A673 (cell line): ENCODE measurements at regions not wholly inside any gene's neighbourhood (a gene's known extent, or its start where the extent isn't known, plus 50 kb on each side); places are given as distances from the start of the nearest gene placed in this dataset.

Experiments
- BruUV-seq: library from RNA; stranded (reverse); fragments of 400-500 nt; replicated peaks from 2 replicates; lab custom pipeline; 2021; lab: Mats Ljungman, UMichigan
- CTCF ChIA-PET: fragments of 300-600 bp; sonication (Branson Sonifier 250); formaldehyde crosslinking; loops from one replicate; lab custom pipeline; 2022; ENCODE audit warnings: antibody characterized with exemption; lab: Charles Lee
- POLR2A ChIA-PET: fragments of 300-600 bp; sonication (Branson Sonifier 250); formaldehyde crosslinking; loops from one replicate; lab custom pipeline; 2022; ENCODE audit warnings: antibody characterized with exemption; ENCODE audit not compliant: low non-redundant PET; lab: Charles Lee
- DNase-seq: peaks from one replicate; pipeline ENCODE4 v3.0.0-alpha.2; 2015; ENCODE audit warnings: low spot score
- H3K27ac ChIP-seq: fragments of 200-600 bp; sonication (generic); 2 replicates; pipeline ENCODE4 v1.5.1; 2016; ENCODE audit warnings: mixed run types, low read depth, mild to moderate bottlenecking, mixed read lengths, antibody characterized with exemption, low read length; ENCODE audit not compliant: poor library complexity, severe bottlenecking
- H3K27me3 ChIP-seq: fragments of 200-600 bp; sonication (generic); replicated peaks from 2 replicates; pipeline ENCODE4 v1.6.1; 2017; ENCODE audit warnings: mixed run types, low read depth, mild to moderate bottlenecking, mixed read lengths, antibody characterized with exemption, low read length; ENCODE audit not compliant: insufficient read depth, poor library complexity
- H3K36me3 ChIP-seq: fragments of 200-600 bp; sonication (generic); 2 replicates; pipeline ENCODE4 v1.6.1; 2016; ENCODE audit warnings: mixed run types, mild to moderate bottlenecking, mixed read lengths, antibody characterized with exemption, low read length; ENCODE audit not compliant: insufficient read depth, poor library complexity, severe bottlenecking
- H3K4me1 ChIP-seq: fragments of 200-600 bp; sonication (generic); 2 replicates; pipeline ENCODE4 v1.6.1; 2017; ENCODE audit warnings: mixed run types, mild to moderate bottlenecking, mixed read lengths, antibody characterized with exemption, low read length; ENCODE audit not compliant: insufficient read depth, poor library complexity, severe bottlenecking
- H3K4me3 ChIP-seq: fragments of 200-600 bp; sonication (generic); 2 replicates; pipeline ENCODE4 v1.5.1; 2016; ENCODE audit warnings: low read depth, mixed run types, mild to moderate bottlenecking, mixed read lengths, low read length; ENCODE audit not compliant: poor library complexity, severe bottlenecking
- H3K9me3 ChIP-seq: fragments of 200-600 bp; sonication (generic); 2 replicates; pipeline ENCODE4 v1.6.1; 2016; ENCODE audit warnings: mixed run types, low read depth, mild to moderate bottlenecking, mixed read lengths, antibody characterized with exemption, low read length; ENCODE audit not compliant: poor library complexity, severe bottlenecking
- EZH2 ChIP-seq: fragments of 200-600 bp; sonication (generic); IDR thresholded peaks from 2 replicates; pipeline ENCODE4 v1.6.1; 2017; ENCODE audit warnings: borderline replicate concordance, low read depth, mild to moderate bottlenecking, mixed read lengths, antibody characterized with exemption, low read length; ENCODE audit not compliant: poor library complexity, severe bottlenecking
- intact Hi-C: fragments of 100-400 bp; cut with micrococcal nuclease; formaldehyde crosslinking; loops from one replicate; pipeline ENCODE4 v1.10.0; 2022; ENCODE audit not compliant: unreplicated experiment
- TF ChIP-seq, protein P1 (sequence below): fragments of 300-800, 200-600 bp; sonication (generic); conservative IDR thresholded peaks from 2 replicates; pipeline ENCODE4 v1.5.1; 2017; ENCODE audit warnings: low read depth, mild to moderate bottlenecking, antibody characterized with exemption, low read length, moderate library complexity, mixed read lengths

GRCh38 chr3:31189330-31189729 is 294.9 kb upstream of the GADL1 start:
- no peaks in the 10 kb centered on the region for H3K4me1 ChIP-seq
- no peak for DNase-seq
- no peak overlapping the region for H3K4me3 ChIP-seq
- no peaks in the 10 kb centered on the region for H3K27me3 ChIP-seq
- BruUV-seq = no TSS peak
- H3K27ac ChIP-seq = no peak overlapping the region
- intact Hi-C loops = no loop called here
- TF ChIP-seq, protein P1, sequence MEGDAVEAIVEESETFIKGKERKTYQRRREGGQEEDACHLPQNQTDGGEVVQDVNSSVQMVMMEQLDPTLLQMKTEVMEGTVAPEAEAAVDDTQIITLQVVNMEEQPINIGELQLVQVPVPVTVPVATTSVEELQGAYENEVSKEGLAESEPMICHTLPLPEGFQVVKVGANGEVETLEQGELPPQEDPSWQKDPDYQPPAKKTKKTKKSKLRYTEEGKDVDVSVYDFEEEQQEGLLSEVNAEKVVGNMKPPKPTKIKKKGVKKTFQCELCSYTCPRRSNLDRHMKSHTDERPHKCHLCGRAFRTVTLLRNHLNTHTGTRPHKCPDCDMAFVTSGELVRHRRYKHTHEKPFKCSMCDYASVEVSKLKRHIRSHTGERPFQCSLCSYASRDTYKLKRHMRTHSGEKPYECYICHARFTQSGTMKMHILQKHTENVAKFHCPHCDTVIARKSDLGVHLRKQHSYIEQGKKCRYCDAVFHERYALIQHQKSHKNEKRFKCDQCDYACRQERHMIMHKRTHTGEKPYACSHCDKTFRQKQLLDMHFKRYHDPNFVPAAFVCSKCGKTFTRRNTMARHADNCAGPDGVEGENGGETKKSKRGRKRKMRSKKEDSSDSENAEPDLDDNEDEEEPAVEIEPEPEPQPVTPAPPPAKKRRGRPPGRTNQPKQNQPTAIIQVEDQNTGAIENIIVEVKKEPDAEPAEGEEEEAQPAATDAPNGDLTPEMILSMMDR = no peak
- TF ChIP-seq EZH2 = no peak
- ChIA-PET POLR2A (no interaction called here), CTCF (no interaction called here)
- H3K9me3 ChIP-seq = no peaks in the 10 kb centered on the region
- H3K36me3 ChIP-seq = no peaks in the 10 kb centered on the region

DNA sequence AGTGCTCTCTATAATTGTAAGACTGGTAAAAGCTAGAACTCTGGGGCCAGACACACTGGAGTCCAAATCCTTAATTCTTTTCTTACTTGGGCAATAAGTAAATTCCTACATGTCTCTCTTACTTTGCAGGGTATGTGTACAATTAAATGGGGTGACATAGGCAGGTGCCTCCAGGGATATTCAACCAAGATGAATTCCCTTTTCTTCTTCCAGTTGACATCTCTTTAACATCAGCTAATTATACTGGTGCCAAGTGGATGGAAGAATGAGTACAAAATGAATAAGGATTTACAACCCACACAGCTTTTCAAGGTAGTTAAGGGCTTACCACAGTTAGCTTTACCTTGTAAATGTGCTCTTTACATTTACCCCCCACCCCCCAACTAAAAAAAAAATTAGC is 295.5 kb upstream of the GADL1 start:
- no TSS peak for BruUV-seq
- H3K27ac ChIP-seq = no peak overlapping the region
- no peaks in the 10 kb centered on the region for H3K4me1 ChIP-seq
- POLR2A ChIA-PET = no interaction called here
- no peaks in the 10 kb centered on the region for H3K27me3 ChIP-seq
- CTCF ChIA-PET = no interaction called here
- TF ChIP-seq, protein P1 = no peak
- no peak for TF ChIP-seq EZH2
- intact Hi-C loops = no loop called here
- no peak for DNase-seq
- no peak overlapping the region for H3K4me3 ChIP-seq
- H3K9me3 ChIP-seq = no peaks in the 10 kb centered on the region
- no peaks in the 10 kb centered on the region for H3K36me3 ChIP-seq

GRCh38 chr3:31191354-31191753 is 296.9 kb upstream of the GADL1 start:
- no peak for DNase-seq
- no peaks in the 10 kb centered on the region for H3K36me3 ChIP-seq
- TF ChIP-seq, protein P1 = no peak
- no peak for TF ChIP-seq EZH2
- H3K4me3 ChIP-seq = no peak overlapping the region
- H3K27me3 ChIP-seq = no peaks in the 10 kb centered on the region
- H3K4me1 ChIP-seq = no peaks in the 10 kb centered on the region
- no peaks in the 10 kb centered on the region for H3K9me3 ChIP-seq
- intact Hi-C loops = no loop called here
- POLR2A ChIA-PET = no interaction called here
- BruUV-seq = no TSS peak
- H3K27ac ChIP-seq = no peak overlapping the region
- CTCF ChIA-PET = no interaction called here
